NB4 (cell line): ENCODE measurements at regions not wholly inside any gene's neighbourhood (a gene's known extent, or its start where the extent isn't known, plus 50 kb on each side); places are given as distances from the start of the nearest gene placed in this dataset.

Source experiments
- POLR2A ChIP-seq: IDR thresholded peaks from 2 replicates; pipeline ENCODE4 v1.6.1; 2011; ENCODE audit warnings: mild to moderate bottlenecking; ENCODE audit not compliant: insufficient read length; ENCODE audit errors: extremely low read depth
- TF ChIP-seq, protein P1 (sequence below): IDR thresholded peaks from one replicate; pipeline ENCODE4 v1.5.1; 2012; ENCODE audit warnings: low read depth, low read length

DNA sequence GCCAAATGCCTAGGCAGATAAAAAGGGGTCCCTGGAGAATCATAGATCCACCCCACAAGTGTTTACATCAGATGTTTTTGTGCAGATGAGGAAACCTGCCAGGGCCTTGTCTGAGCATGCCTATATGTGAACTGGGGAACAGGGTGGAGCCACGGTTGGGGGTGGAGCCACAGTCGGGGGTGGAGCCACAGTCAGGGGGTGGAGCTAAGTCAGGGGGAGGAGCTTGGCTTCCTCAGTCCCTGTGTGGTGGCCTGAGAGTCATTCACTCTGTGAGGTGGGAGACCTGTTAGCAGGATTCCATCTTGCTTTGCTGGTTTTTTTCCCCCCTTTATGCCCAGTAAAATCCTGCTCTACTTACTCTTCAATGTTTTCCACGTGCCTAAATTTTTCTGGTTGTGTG is 57.8 kb upstream of the TGFBR2 start:
- TF ChIP-seq, protein P1, sequence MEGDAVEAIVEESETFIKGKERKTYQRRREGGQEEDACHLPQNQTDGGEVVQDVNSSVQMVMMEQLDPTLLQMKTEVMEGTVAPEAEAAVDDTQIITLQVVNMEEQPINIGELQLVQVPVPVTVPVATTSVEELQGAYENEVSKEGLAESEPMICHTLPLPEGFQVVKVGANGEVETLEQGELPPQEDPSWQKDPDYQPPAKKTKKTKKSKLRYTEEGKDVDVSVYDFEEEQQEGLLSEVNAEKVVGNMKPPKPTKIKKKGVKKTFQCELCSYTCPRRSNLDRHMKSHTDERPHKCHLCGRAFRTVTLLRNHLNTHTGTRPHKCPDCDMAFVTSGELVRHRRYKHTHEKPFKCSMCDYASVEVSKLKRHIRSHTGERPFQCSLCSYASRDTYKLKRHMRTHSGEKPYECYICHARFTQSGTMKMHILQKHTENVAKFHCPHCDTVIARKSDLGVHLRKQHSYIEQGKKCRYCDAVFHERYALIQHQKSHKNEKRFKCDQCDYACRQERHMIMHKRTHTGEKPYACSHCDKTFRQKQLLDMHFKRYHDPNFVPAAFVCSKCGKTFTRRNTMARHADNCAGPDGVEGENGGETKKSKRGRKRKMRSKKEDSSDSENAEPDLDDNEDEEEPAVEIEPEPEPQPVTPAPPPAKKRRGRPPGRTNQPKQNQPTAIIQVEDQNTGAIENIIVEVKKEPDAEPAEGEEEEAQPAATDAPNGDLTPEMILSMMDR = no peak
- TF ChIP-seq POLR2A = no peak
